ENCODE measurements at regions not wholly inside any gene's neighbourhood (a gene's known extent, or its start where the extent isn't known, plus 50 kb on each side); places are given as distances from the start of the nearest gene placed in this dataset.

- Histone ChIP-seq H2AFZ (ENCODE audit: low read depth, low read length) (no peak overlapping the region), H3K27ac (ENCODE audit: low read length, poor library complexity, severe bottlenecking) (no peak overlapping the region), H3K23ac (ENCODE audit: low read length in 2 of 2) (no peak overlapping the region), H3K36me3 (ENCODE audit: control insufficient read depth in 1 of 2, insufficient read depth in 2 of 2, low read depth in 1 of 2, low read length in 2 of 2) (peaks cover 0 to 3% of the 10 kb centered on the region in 2 experiments), H2AK5ac (ENCODE audit: low read length, severe bottlenecking) (no peak overlapping the region), H2BK12ac (ENCODE audit: low read length in 2 of 2) (no peak overlapping the region), H3K4me2 (ENCODE audit: low read length, poor library complexity, severe bottlenecking) (no peak overlapping the region), H3K27me3 (ENCODE audit: control insufficient read depth in 1 of 2, insufficient read depth in 1 of 2, low read length in 2 of 2) (peaks cover 0 to 3% of the 10 kb centered on the region in 2 experiments), H3K9me3 (ENCODE audit: control insufficient read depth, low read length) (no peaks in the 10 kb centered on the region), H2BK5ac (ENCODE audit: low read depth, low read length, poor library complexity, severe bottlenecking) (no peak overlapping the region), H2BK15ac (ENCODE audit: low read depth, poor library complexity, severe bottlenecking) (no peak overlapping the region), H4K91ac (ENCODE audit: low read length) (no peak overlapping the region), H3K4me3 (ENCODE audit: insufficient read depth in 1 of 2, low read depth in 1 of 2, low read length in 2 of 2) (no peak overlapping the region), H3K18ac (ENCODE audit: low read depth in 1 of 2, low read length in 2 of 2) (no peak overlapping the region), H2BK120ac (ENCODE audit: low read depth, low read length) (no peak overlapping the region), H3K4ac (ENCODE audit: low read depth in 1 of 2, low read length in 2 of 2) (no peak overlapping the region), H4K8ac (ENCODE audit: low read length) (no peak overlapping the region), H3K9ac (ENCODE audit: low read length) (no peak overlapping the region), H3K14ac (ENCODE audit: low read length in 2 of 2) (no peak overlapping the region), H3K79me1 (replicated peaks; ENCODE audit: low read length, poor library complexity, severe bottlenecking) (no peaks in the 10 kb centered on the region), H3K4me1 (ENCODE audit: control insufficient read depth, insufficient read depth, low read depth, low read length) (no peaks in the 10 kb centered on the region)
- WGBS = 92% methylated on average over 8 of the region's 8 CpGs
- DNase-seq = no peak
Observed at GRCh38 chr7:54701982-54702381, 57.0 kb downstream of the SEC61G start.

GRCh38 chr7:54699715-54700114, 59.3 kb downstream of the SEC61G start:
- peaks cover 0 to 3% of the 10 kb centered on the region in 2 experiments for H3K27me3 ChIP-seq (ENCODE audit: control insufficient read depth in 1 of 2, insufficient read depth in 1 of 2, low read length in 2 of 2)
- no peak overlapping the region for H2BK5ac ChIP-seq (ENCODE audit: low read depth, low read length, poor library complexity, severe bottlenecking)
- H2BK15ac ChIP-seq (ENCODE audit: low read depth, poor library complexity, severe bottlenecking) = no peak overlapping the region
- no peak overlapping the region for H3K4me3 ChIP-seq (ENCODE audit: insufficient read depth in 1 of 2, low read depth in 1 of 2, low read length in 2 of 2)
- no peak overlapping the region for H2BK12ac ChIP-seq (ENCODE audit: low read length in 2 of 2)
- no peaks in the 10 kb centered on the region for H3K4me1 ChIP-seq (ENCODE audit: control insufficient read depth, insufficient read depth, low read depth, low read length)
- peaks cover 0 to 3% of the 10 kb centered on the region in 2 experiments for H3K36me3 ChIP-seq (ENCODE audit: control insufficient read depth in 1 of 2, insufficient read depth in 2 of 2, low read depth in 1 of 2, low read length in 2 of 2)
- H3K18ac ChIP-seq (ENCODE audit: low read depth in 1 of 2, low read length in 2 of 2) = no peak overlapping the region
- H3K4ac ChIP-seq (ENCODE audit: low read depth in 1 of 2, low read length in 2 of 2) = no peak overlapping the region
- no peak overlapping the region for H3K9ac ChIP-seq (ENCODE audit: low read length)
- no peak overlapping the region for H4K91ac ChIP-seq (ENCODE audit: low read length)
- H3K79me1 ChIP-seq (replicated peaks; ENCODE audit: low read length, poor library complexity, severe bottlenecking) = no peaks in the 10 kb centered on the region
- no peak overlapping the region for H2AFZ ChIP-seq (ENCODE audit: low read depth, low read length)
- no peak overlapping the region for H2BK120ac ChIP-seq (ENCODE audit: low read depth, low read length)
- no peak for DNase-seq
- no peak overlapping the region for H3K23ac ChIP-seq (ENCODE audit: low read length in 2 of 2)
- no peak overlapping the region for H3K27ac ChIP-seq (ENCODE audit: low read length, poor library complexity, severe bottlenecking)
- no peak overlapping the region for H3K14ac ChIP-seq (ENCODE audit: low read length in 2 of 2)
- 83% methylated on average over 5 of the region's 5 CpGs for WGBS
- H3K4me2 ChIP-seq (ENCODE audit: low read length, poor library complexity, severe bottlenecking) = no peak overlapping the region
- H4K8ac ChIP-seq (ENCODE audit: low read length) = no peak overlapping the region
- no peaks in the 10 kb centered on the region for H3K9me3 ChIP-seq (ENCODE audit: control insufficient read depth, low read length)
- H2AK5ac ChIP-seq (ENCODE audit: low read length, severe bottlenecking) = no peak overlapping the region

GRCh38 chr7:54697659-54698186, 61.3 kb downstream of the SEC61G start:
- Histone ChIP-seq H3K36me3 (ENCODE audit: control insufficient read depth in 1 of 2, insufficient read depth in 2 of 2, low read depth in 1 of 2, low read length in 2 of 2) (peaks cover 0 to 3% of the 10 kb centered on the region in 2 experiments), H2BK12ac (ENCODE audit: low read length in 2 of 2) (no peak overlapping the region), H2BK120ac (ENCODE audit: low read depth, low read length) (no peak overlapping the region), H3K4me3 (ENCODE audit: insufficient read depth in 1 of 2, low read depth in 1 of 2, low read length in 2 of 2) (peak overlapping the region in 1 of 2 experiments; percentile 21), H3K4me1 (ENCODE audit: control insufficient read depth, insufficient read depth, low read depth, low read length) (no peaks in the 10 kb centered on the region), H3K9me3 (ENCODE audit: control insufficient read depth, low read length) (no peaks in the 10 kb centered on the region), H3K23ac (ENCODE audit: low read length in 2 of 2) (no peak overlapping the region), H3K18ac (ENCODE audit: low read depth in 1 of 2, low read length in 2 of 2) (peak overlapping the region in 1 of 2 experiments; percentile 38), H3K14ac (ENCODE audit: low read length in 2 of 2) (peak overlapping the region in 1 of 2 experiments; percentile 56), H2BK5ac (ENCODE audit: low read depth, low read length, poor library complexity, severe bottlenecking) (no peak overlapping the region), H4K91ac (ENCODE audit: low read length) (no peak overlapping the region), H2BK15ac (ENCODE audit: low read depth, poor library complexity, severe bottlenecking) (no peak overlapping the region), H3K9ac (ENCODE audit: low read length) (no peak overlapping the region), H3K27me3 (ENCODE audit: control insufficient read depth in 1 of 2, insufficient read depth in 1 of 2, low read length in 2 of 2) (peaks cover 0 to 3% of the 10 kb centered on the region in 2 experiments), H3K27ac (ENCODE audit: low read length, poor library complexity, severe bottlenecking) (no peak overlapping the region), H2AFZ (ENCODE audit: low read depth, low read length) (no peak overlapping the region), H3K4me2 (ENCODE audit: low read length, poor library complexity, severe bottlenecking) (no peak overlapping the region), H3K4ac (ENCODE audit: low read depth in 1 of 2, low read length in 2 of 2) (no peak overlapping the region), H3K79me1 (replicated peaks; ENCODE audit: low read length, poor library complexity, severe bottlenecking) (no peaks in the 10 kb centered on the region), H2AK5ac (ENCODE audit: low read length, severe bottlenecking) (no peak overlapping the region), H4K8ac (ENCODE audit: low read length) (no peak overlapping the region)
- no peak for DNase-seq
- WGBS = 88% methylated on average over 32 of the region's 32 CpGs

- no peak overlapping the region for H3K4me2 ChIP-seq (ENCODE audit: low read length, poor library complexity, severe bottlenecking)
Observed at GRCh38 chr7:54690892-54691291, 68.1 kb downstream of the SEC61G start.

More at GRCh38 chr7:54690892-54691291, 68.1 kb downstream of the SEC61G start:
- Histone ChIP-seq H3K9me3 (ENCODE audit: control insufficient read depth, low read length) (no peaks in the 10 kb centered on the region), H3K14ac (ENCODE audit: low read length in 2 of 2) (no peak overlapping the region), H3K79me1 (replicated peaks; ENCODE audit: low read length, poor library complexity, severe bottlenecking) (no peaks in the 10 kb centered on the region), H2BK120ac (ENCODE audit: low read depth, low read length) (no peak overlapping the region), H3K23ac (ENCODE audit: low read length in 2 of 2) (no peak overlapping the region), H3K4me1 (ENCODE audit: control insufficient read depth, insufficient read depth, low read depth, low read length) (no peaks in the 10 kb centered on the region), H3K27me3 (ENCODE audit: control insufficient read depth in 1 of 2, insufficient read depth in 1 of 2, low read length in 2 of 2) (no peaks in the 10 kb centered on the region), H2AK5ac (ENCODE audit: low read length, severe bottlenecking) (no peak overlapping the region), H2BK5ac (ENCODE audit: low read depth, low read length, poor library complexity, severe bottlenecking) (no peak overlapping the region), H4K8ac (ENCODE audit: low read length) (no peak overlapping the region), H3K27ac (ENCODE audit: low read length, poor library complexity, severe bottlenecking) (no peak overlapping the region), H2BK12ac (ENCODE audit: low read length in 2 of 2) (no peak overlapping the region), H3K36me3 (ENCODE audit: control insufficient read depth in 1 of 2, insufficient read depth in 2 of 2, low read depth in 1 of 2, low read length in 2 of 2) (no peaks in the 10 kb centered on the region), H3K4me3 (ENCODE audit: insufficient read depth in 1 of 2, low read depth in 1 of 2, low read length in 2 of 2) (no peak overlapping the region), H2AFZ (ENCODE audit: low read depth, low read length) (no peak overlapping the region), H2BK15ac (ENCODE audit: low read depth, poor library complexity, severe bottlenecking) (no peak overlapping the region), H3K9ac (ENCODE audit: low read length) (no peak overlapping the region), H3K18ac (ENCODE audit: low read depth in 1 of 2, low read length in 2 of 2) (no peak overlapping the region), H4K91ac (ENCODE audit: low read length) (no peak overlapping the region), H3K4ac (ENCODE audit: low read depth in 1 of 2, low read length in 2 of 2) (no peak overlapping the region)
- WGBS = 80% methylated on average over 13 of the region's 14 CpGs
- DNase-seq = no peak
